ENCODE measurements at regions not wholly inside any gene's neighbourhood (a gene's known extent, or its start where the extent isn't known, plus 50 kb on each side); places are given as distances from the start of the nearest gene placed in this dataset.

GRCh38 chr19:23539499-23539898, 144.2 kb upstream of the ZNF91 start:
- no peak for TF ChIP-seq YY1 (IDR thresholded peaks at IDR 0.05; ENCODE audit: insufficient read depth, insufficient read length)
- TF ChIP-seq SUZ12 (IDR thresholded peaks at IDR 0.05; ENCODE audit: extremely low read depth, insufficient read depth, insufficient read length) = no peak
